GM19351 (cell line): ENCODE measurements at regions not wholly inside any gene's neighbourhood (a gene's known extent, or its start where the extent isn't known, plus 50 kb on each side); places are given as distances from the start of the nearest gene placed in this dataset.
"Not testable (repeated sequence)": the region's sequence is repeated elsewhere in the genome, so short reads cannot be mapped to it uniquely, and the experiment has no call there.

ENCODE experiments used
- ATAC-seq: cut with Tn5 transposase; IDR thresholded peaks from one replicate; pipeline ENCODE4 v1.9.1; 2021; ENCODE audit warnings: mild to moderate bottlenecking, moderate library complexity; ENCODE audit not compliant: unreplicated experiment

DNA sequence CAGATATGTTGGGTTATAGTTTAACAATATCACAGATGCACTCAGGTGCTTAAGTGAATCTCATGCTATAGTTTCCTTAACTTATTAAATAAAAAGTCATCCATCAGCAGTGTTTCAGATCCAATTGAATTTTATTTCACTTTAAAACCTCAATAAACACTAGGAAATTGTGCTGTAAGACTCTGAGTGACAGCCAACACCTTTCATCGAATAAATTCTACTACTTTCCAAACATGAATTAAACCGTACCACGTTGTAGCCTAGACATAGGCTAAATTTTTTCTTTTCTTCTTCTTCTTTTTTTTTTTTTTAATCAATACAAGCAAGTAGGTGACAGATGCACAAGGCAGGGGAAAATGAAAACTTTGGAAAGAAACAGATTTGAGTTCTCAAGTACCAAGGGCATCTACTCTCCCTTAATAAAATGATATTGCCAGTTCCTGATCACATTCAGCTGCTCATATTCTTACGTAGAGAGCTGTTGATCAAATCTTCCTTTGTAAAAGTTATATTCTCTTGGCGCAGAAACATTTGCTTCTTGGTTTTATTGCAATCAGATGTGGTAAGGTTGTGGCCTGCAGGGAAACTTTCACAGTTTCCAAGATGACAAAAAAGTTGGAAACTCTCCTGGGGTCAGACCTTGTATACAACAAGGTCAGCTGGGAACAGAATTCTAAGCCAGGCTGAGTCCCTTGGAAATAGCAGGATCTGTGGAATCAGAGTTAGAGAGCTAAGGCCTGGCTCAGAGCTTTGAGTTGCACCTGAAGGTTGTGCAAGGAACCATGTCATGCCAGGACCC is 147.7 kb downstream of the CD47 start:
- ATAC-seq = no peak

DNA sequence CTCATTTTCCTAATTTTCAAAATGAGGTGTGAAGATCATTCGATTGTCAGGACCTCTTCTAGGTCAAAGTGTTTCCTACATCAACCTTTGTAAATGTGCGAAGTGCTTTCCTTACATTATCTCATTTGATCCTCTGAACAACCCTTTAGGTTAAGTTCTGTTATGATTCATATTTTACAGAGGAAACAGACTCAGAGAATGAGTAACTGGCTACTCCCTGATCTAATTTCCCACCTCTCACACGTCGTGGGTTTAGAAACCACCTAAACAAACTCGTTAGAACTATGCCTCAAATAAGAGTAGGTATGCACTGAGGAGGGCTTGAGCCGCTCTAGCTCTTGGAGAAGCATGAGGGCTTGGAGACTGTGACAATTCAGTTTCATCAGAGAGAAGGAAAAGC is 148.6 kb downstream of the CD47 start:
- ATAC-seq = peak; percentile 77

DNA sequence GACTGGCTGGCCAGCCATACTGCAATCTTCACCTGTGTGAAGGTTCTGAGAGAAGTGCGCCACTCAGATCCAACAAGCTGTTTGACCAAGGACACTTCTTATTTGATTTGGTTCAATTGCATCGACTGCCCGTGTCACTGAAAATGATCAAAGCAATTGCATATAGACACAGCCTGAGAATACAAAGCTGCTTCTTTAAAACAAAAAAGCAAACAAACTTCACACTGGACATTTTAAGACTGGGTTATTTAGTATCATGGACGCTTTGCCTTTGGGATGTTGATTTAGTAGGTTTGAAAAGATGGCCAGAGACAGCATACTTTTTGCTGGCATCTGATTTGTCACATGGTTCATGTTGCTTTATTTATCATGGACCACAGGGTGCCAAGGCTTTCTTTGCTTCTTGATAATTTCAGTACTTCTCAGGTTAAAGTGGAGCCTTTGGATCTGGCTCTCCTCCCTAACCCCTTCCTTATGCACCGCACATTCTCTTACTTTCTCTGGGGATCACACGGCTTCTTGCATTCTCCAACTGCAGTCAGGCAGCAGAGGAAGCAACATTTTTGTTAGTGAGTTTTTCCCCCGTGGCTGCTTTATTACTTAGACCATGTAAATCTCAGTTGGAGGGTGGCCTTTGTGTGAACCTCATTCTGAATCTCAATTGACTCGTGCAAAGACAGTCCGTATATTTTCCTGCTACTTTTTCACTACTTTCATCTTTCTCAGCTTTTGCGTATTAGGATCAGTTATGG is 151.0 kb downstream of the CD47 start:
- no peak for ATAC-seq

GRCh38 chr3:107938143-107938542 is 152.7 kb downstream of the CD47 start:
- ATAC-seq = no peak

GRCh38 chr3:107934808-107935207 is 156.0 kb downstream of the CD47 start:
- ATAC-seq = no peak

- ATAC-seq = no peak
These were observed 157.4 kb downstream of the CD47 start for GRCh38 chr3:107933450-107933849.

- ATAC-seq = no peak
These were observed 159.5 kb downstream of the CD47 start for GRCh38 chr3:107931326-107931725.

DNA sequence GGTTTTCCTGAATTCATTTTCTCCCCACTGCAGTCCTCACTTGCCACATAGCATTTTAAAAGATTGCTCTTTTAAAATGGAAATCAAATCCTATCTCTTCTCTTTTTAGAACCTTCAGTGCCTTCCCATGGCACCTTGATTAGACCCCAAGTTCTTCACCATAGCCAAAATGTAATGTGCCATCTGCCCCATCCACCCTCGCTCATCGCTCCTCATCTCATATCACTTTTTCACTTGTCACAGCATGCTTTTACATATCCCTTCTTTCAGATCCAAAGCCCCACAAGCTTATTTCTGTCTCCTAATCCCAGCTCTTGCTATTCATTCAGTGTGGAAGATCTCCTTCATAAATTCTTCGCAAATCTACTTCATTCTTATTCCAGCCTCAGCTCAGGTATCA is 161.7 kb downstream of the CD47 start:
- no peak for ATAC-seq

DNA sequence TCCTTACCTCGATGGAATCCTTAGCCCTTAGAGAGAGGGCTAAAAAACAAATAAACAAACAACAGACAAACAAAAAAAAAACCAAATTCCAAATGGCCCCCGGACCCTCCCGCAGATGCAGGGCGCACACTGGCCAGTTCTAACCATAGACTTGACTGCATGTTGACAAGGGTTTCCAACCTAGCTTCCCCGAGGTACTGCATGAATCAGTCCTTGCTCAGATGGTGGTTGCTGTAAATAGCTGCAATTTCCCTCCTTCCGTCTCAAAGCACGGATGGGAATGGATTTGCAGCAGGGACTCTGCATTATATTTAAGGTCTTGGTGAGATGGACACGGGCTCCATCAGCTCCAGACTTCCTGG is 162.8 kb downstream of the CD47 start:
- ATAC-seq = peak; percentile 31

DNA sequence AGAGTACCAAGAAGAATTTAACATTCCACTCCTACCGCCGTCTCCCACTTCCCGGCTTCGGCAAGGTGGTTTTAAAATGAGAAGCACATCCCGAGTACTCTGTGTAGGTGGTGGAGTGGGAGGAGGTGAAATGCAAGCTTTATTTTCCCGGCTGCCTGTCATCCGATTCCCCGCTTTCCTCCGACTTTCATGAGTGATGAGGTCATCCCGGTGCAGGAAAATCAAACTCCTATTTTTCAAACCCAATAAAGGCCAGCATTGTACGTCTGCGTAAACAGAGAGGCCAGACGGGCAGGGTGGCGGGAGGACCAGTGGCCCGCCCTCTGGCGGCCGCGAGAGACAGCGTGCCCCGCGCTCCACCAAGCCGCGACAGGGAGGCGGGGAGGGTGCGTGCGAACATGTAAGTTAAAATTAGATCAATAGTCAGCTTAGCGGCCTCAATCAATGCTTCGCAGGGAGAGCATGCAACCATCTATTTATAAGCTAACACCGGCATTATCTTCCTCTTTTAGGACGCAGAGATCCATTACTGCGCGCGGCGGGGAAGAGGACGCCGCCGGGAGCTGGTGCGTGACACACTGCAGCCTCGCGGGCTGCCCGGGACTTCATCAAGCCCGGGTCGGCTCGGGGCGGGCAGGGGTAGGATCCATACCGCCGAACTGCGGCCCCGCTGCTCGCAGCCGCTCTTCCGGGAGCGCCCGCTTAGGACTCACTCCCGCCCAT is 163.3 kb downstream of the CD47 start:
- peak; percentile 97 for ATAC-seq

GRCh38 chr3:107925851-107926250 is 165.0 kb downstream of the CD47 start:
- ATAC-seq = no peak

GRCh38 chr3:107921038-107921437 is 169.8 kb downstream of the CD47 start:
- ATAC-seq = no peak

GRCh38 chr3:107920538-107920937 is 170.3 kb downstream of the CD47 start:
- no peak for ATAC-seq

- ATAC-seq = no peak
These were observed 171.6 kb downstream of the CD47 start for GRCh38 chr3:107919239-107919638.

DNA sequence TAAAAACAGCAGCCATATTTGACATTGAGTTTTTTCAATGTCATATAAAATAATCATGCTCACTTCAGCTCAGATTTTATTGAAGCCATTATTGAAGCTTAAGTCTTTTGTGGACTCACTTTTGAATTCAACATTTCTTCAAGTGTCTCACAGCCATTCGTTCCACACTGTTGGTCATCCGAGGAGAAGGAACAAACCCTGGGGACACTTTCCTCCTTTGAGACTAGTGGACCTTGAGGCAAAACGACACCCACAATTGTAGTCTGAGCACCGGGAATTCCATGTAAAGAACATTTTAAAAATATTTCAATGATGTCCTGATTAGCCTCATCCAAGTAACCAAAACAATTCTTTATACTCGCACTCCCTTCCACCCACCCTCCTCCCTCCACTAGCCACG is 174.7 kb downstream of the CD47 start:
- no peak for ATAC-seq

DNA sequence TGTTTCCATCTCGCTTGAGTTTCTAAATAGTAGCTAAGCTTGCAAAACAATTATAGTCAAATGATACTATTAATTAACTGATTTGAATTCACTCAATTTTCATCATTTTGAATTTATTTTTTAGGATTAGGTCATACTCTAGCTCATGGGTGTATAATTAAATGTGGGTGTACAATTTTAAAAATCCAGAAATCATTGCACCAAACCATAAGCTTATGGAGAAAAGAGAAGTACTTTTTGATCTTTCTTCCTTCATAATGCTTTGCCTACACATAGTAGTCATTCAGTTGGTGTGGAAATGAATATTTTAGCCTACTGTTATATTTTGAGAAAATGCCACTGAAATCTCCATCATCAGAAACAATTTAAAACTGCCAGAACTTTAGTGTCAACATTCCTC is 175.1 kb downstream of the CD47 start:
- ATAC-seq = no peak

DNA sequence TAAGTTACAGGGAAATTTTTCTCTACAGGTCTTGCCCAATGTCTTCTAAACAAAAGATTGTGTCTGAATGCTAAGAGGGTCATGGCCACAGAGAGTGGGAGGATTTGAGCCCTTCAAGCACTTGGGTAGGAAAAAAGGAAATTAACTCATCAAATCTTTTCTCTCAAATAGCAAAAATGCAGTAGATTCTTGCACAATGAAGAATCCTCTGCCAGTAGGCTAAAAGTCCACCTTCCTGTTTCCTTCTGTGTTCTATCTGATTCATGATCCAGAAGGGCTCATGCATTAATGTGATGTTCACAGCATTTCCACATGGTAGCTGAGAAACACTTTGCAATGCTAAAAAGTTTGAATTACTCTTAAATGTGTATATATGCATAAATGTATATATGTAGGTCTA is 177.1 kb downstream of the CD47 start:
- no peak for ATAC-seq

- ATAC-seq = peak; percentile 26
These were observed 179.4 kb downstream of the CD47 start for GRCh38 chr3:107911337-107912000.

- ATAC-seq = peak; percentile 98
These were observed 180.0 kb downstream of the CD47 start for GRCh38 chr3:107910713-107911259.

- not testable (repeated sequence) for ATAC-seq
These were observed 181.2 kb downstream of the CD47 start for GRCh38 chr3:107909583-107909982.

- ATAC-seq = no peak
These were observed 182.8 kb downstream of the CD47 start for GRCh38 chr3:107907996-107908395.
